ENCODE measurements at regions not wholly inside any gene's neighbourhood (a gene's known extent, or its start where the extent isn't known, plus 50 kb on each side); places are given as distances from the start of the nearest gene placed in this dataset.
"Not testable (repeated sequence)": the region's sequence is repeated elsewhere in the genome, so short reads cannot be mapped to it uniquely, and the experiment has no call there.

- H3K9me3 Mint-ChIP-seq: peaks cover 4% of the 10 kb centered on the region
- peaks cover under 1% of the 10 kb centered on the region for H3K27me3 Mint-ChIP-seq
- no peak for DNase-seq (ENCODE audit: low spot score in 2 of 2)
- H3K4me1 Mint-ChIP-seq: no peaks in the 10 kb centered on the region
- H3K4me3 Mint-ChIP-seq: no peak overlapping the region
- no peak for ATAC-seq (ENCODE audit: low read depth)
- no peak overlapping the region for H3K27ac Mint-ChIP-seq
- no peaks in the 10 kb centered on the region for H3K36me3 Mint-ChIP-seq
Measured at GRCh38 chr17:13181683-13182082, 163.9 kb upstream of the ELAC2 start.

- H3K4me1 Mint-ChIP-seq: no peaks in the 10 kb centered on the region
- H3K27ac Mint-ChIP-seq: no peak overlapping the region
- H3K36me3 Mint-ChIP-seq: no peaks in the 10 kb centered on the region
- DNase-seq (ENCODE audit: low spot score in 2 of 2) (no peak), ATAC-seq (ENCODE audit: low read depth) (no peak)
- peaks cover 17% of the 10 kb centered on the region for H3K9me3 Mint-ChIP-seq
- H3K4me3 Mint-ChIP-seq: no peak overlapping the region
- no peaks in the 10 kb centered on the region for H3K27me3 Mint-ChIP-seq
Measured at GRCh38 chr17:13176436-13176835, 158.6 kb upstream of the ELAC2 start.

DNA sequence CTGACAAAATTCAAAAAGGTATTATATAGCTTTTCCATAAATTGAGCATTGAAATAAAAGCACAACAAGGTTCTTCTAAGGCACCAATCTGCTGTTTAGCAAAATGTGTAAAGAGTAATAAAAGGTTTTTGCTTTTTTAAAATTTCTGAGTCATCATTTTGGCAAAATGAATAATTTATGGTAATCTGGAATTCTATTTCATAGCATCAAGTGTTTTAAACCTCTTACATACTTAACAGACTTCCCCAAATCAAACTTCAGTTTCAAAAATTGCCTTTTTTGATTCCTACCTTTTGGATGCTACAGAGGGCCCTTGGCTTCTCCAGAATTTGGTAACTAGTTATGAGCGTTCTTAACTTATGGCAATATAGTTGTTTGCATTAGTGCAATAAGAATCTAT is 154.0 kb upstream of the ELAC2 start:
- H3K4me1 Mint-ChIP-seq: no peaks in the 10 kb centered on the region
- DNase-seq (ENCODE audit: low spot score in 2 of 2) (no peak), ATAC-seq (ENCODE audit: low read depth) (no peak)
- no peak overlapping the region for H3K4me3 Mint-ChIP-seq
- H3K36me3 Mint-ChIP-seq: no peaks in the 10 kb centered on the region
- no peaks in the 10 kb centered on the region for H3K27me3 Mint-ChIP-seq
- peaks cover 27% of the 10 kb centered on the region for H3K9me3 Mint-ChIP-seq
- H3K27ac Mint-ChIP-seq: no peak overlapping the region

DNA sequence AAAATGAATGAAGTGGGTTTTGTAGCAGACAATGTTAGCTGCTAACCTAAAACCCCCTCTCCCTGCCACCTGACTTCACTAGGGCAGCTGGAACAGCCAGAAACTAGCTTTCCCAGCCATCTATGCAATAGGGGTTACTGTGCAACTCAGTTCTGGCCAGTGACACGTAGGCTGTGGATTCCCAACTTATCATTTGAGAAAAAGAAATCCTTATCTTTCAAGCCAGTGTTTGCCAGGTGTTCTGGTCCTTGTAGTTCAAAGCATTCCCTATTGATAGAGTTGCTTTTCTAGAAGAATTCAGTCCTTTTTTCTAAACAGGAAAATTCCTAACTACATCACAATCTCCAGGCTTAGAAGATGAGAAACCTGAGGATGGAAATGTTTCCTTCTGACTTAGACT is 144.5 kb upstream of the ELAC2 start:
- peaks cover 3% of the 10 kb centered on the region for H3K9me3 Mint-ChIP-seq
- H3K36me3 Mint-ChIP-seq: no peaks in the 10 kb centered on the region
- H3K4me3 Mint-ChIP-seq: no peak overlapping the region
- H3K27ac Mint-ChIP-seq: no peak overlapping the region
- no peak for DNase-seq (ENCODE audit: low spot score in 2 of 2)
- H3K27me3 Mint-ChIP-seq: no peaks in the 10 kb centered on the region
- no peaks in the 10 kb centered on the region for H3K4me1 Mint-ChIP-seq
- ATAC-seq (ENCODE audit: low read depth): no peak

DNA sequence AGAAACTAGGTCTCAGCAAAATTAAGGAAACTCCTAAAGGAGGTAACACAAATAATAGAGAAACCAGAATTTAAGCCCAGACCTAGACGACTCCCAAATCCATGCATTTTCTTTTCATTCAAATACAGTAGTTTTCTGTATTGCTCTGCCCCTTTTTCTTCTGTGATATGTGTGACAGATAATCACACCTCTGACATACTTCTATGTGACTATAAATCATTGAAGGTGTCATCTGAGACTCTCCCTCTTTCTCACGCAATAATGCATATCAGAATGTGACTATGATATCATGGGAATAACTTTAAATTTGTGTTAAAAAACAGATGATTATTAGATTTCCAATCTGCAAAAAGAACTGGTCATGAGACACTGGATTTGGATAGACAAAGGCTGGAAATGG is 143.0 kb upstream of the ELAC2 start:
- DNase-seq (ENCODE audit: low spot score in 2 of 2) (no peak), ATAC-seq (ENCODE audit: low read depth) (no peak)
- no peaks in the 10 kb centered on the region for H3K27me3 Mint-ChIP-seq
- no peak overlapping the region for H3K27ac Mint-ChIP-seq
- no peaks in the 10 kb centered on the region for H3K9me3 Mint-ChIP-seq
- H3K36me3 Mint-ChIP-seq: no peaks in the 10 kb centered on the region
- no peaks in the 10 kb centered on the region for H3K4me1 Mint-ChIP-seq
- no peak overlapping the region for H3K4me3 Mint-ChIP-seq

DNA sequence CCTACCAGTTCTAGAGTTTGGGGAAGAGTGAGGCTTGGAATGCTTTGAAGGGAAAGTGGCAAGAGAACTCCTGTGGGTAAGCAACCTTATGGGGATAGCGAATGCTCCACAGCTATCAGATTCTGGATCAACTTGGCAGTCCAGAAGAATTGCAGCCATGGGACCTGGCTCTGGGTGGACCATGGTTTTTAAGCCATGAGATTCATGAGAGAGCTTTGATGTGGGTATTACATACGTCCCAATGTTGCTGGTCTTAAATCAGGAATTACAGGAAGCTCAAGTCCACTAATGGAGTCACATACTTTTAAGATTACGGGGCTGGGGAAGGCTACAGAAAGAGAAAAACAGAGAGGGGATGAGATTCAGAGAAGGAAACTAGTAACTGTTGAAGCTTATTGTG is 142.5 kb upstream of the ELAC2 start:
- Mint-ChIP-seq H3K36me3 (no peaks in the 10 kb centered on the region), H3K27me3 (no peaks in the 10 kb centered on the region), H3K4me1 (no peaks in the 10 kb centered on the region), H3K9me3 (no peaks in the 10 kb centered on the region), H3K4me3 (no peak overlapping the region), H3K27ac (no peak overlapping the region)
- DNase-seq (ENCODE audit: low spot score in 2 of 2) (no peak), ATAC-seq (ENCODE audit: low read depth) (no peak)

- no peak for DNase-seq (ENCODE audit: low spot score in 2 of 2)
- no peaks in the 10 kb centered on the region for H3K27me3 Mint-ChIP-seq
- H3K4me3 Mint-ChIP-seq: no peak overlapping the region
- no peak for ATAC-seq (ENCODE audit: low read depth)
- no peak overlapping the region for H3K27ac Mint-ChIP-seq
- no peaks in the 10 kb centered on the region for H3K36me3 Mint-ChIP-seq
- H3K9me3 Mint-ChIP-seq: no peaks in the 10 kb centered on the region
- H3K4me1 Mint-ChIP-seq: no peaks in the 10 kb centered on the region
Measured at GRCh38 chr17:13158494-13159240, 140.8 kb upstream of the ELAC2 start.

DNA sequence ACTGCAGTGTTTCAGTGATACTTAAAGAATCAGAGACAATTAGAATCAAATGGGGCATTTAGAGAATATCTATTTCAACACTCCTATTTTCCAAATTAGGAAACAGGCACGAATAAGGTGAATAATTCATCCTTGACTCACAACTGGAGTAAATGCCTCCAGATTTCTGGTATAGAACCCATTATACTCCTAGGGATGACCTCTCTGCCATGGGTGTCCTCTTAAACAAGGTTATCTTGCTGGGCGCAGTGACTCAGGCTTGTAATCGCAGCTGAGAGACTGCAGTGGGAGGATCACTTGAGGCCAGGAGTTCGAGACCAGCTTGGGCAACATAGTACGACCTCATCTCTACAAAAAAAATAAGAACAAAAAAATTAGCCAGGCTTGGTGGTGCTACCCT is 139.8 kb upstream of the ELAC2 start:
- ATAC-seq (ENCODE audit: low read depth) (no peak), DNase-seq (ENCODE audit: low spot score in 2 of 2) (no peak)
- no peaks in the 10 kb centered on the region for H3K36me3 Mint-ChIP-seq
- peaks cover 1% of the 10 kb centered on the region for H3K27me3 Mint-ChIP-seq
- H3K27ac Mint-ChIP-seq: no peak overlapping the region
- H3K9me3 Mint-ChIP-seq: peaks cover under 1% of the 10 kb centered on the region
- no peak overlapping the region for H3K4me3 Mint-ChIP-seq
- H3K4me1 Mint-ChIP-seq: no peaks in the 10 kb centered on the region

GRCh38 chr17:13154930-13155329 is 137.1 kb upstream of the ELAC2 start:
- H3K4me3 Mint-ChIP-seq: no peak overlapping the region
- ATAC-seq (ENCODE audit: low read depth): no peak
- H3K27me3 Mint-ChIP-seq: peaks cover 2% of the 10 kb centered on the region
- H3K4me1 Mint-ChIP-seq: no peaks in the 10 kb centered on the region
- H3K27ac Mint-ChIP-seq: no peak overlapping the region
- peaks cover 3% of the 10 kb centered on the region for H3K9me3 Mint-ChIP-seq
- DNase-seq (ENCODE audit: low spot score in 2 of 2): no peak
- no peaks in the 10 kb centered on the region for H3K36me3 Mint-ChIP-seq

- no peak for DNase-seq (ENCODE audit: low spot score in 2 of 2)
- Mint-ChIP-seq H3K27me3 (peaks cover 2% of the 10 kb centered on the region), H3K4me1 (no peaks in the 10 kb centered on the region), H3K9me3 (peaks cover 3% of the 10 kb centered on the region), H3K4me3 (no peak overlapping the region), H3K27ac (no peak overlapping the region), H3K36me3 (no peaks in the 10 kb centered on the region)
- no peak for ATAC-seq (ENCODE audit: low read depth)
Measured at GRCh38 chr17:13154398-13154797, 136.6 kb upstream of the ELAC2 start.

DNA sequence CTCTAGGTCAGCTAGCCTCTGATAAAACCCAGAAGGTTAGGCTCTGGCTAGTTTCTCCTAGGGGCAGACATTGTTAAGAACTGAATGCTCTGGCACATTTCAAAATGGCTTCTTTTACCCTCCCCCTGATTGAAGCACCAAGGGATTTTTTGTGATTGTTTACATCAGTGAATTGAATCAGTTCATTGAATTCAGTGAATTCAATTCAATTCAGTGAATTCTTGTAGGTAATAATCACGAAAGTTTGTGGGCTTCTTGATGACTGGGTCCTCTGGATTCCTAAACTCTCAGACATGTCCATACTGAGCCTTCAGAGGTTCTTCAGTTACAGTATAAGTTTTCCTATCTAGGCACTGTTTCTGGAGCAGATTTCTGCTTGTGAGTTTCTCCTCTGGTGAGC is 135.2 kb upstream of the ELAC2 start:
- Mint-ChIP-seq H3K4me1 (no peaks in the 10 kb centered on the region), H3K9me3 (peaks cover 3% of the 10 kb centered on the region), H3K27ac (no peak overlapping the region), H3K27me3 (peaks cover 2% of the 10 kb centered on the region), H3K4me3 (no peak overlapping the region), H3K36me3 (no peaks in the 10 kb centered on the region)
- ATAC-seq (ENCODE audit: low read depth) (no peak), DNase-seq (ENCODE audit: low spot score in 2 of 2) (no peak)

DNA sequence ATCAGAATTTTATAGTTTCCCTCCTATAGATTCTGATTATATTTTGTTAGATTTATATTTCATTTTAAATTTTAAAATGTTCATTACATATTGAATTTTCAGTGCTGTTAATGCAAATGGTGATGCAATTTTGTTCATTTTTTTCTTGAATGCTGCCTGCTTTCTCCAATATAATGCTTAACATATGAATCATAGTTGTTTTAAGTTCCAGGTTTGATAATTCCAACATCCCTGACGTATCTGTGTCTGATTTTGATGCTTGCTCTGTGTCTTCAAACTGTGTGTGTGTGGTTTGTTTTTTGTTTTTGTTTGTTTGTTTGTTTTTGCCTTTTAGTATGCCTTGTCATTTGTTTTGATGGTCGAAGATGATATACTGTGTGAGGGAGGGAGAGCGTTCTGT is 134.7 kb upstream of the ELAC2 start:
- no peak for DNase-seq (ENCODE audit: low spot score in 2 of 2)
- Mint-ChIP-seq H3K27ac (no peak overlapping the region), H3K27me3 (peaks cover 2% of the 10 kb centered on the region), H3K4me3 (no peak overlapping the region), H3K9me3 (peaks cover 3% of the 10 kb centered on the region), H3K36me3 (no peaks in the 10 kb centered on the region), H3K4me1 (no peaks in the 10 kb centered on the region)
- ATAC-seq (ENCODE audit: low read depth): no peak

DNA sequence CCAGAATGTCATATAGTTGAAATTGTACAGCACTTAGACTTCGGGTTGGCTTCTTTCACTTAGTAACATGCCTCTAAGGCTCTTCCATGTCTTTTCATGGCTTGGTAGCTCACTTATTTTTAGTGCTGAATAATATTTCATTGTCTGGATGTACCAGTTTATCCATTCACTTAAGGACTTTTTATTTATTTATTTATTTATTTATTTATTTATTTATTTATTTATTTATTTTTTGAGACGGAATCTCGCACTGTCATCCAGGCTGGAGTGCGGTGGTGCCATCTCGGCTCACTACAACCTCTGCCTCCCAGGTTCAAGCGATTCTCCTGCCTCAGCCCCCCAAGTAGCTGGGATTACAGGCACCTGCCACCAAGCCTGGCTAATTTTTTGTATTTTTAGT is 132.9 kb upstream of the ELAC2 start:
- DNase-seq (ENCODE audit: low spot score in 2 of 2); H3K4me1 Mint-ChIP-seq; H3K4me3 Mint-ChIP-seq; ATAC-seq (ENCODE audit: low read depth); H3K36me3 Mint-ChIP-seq; H3K9me3 Mint-ChIP-seq; H3K27ac Mint-ChIP-seq; H3K27me3 Mint-ChIP-seq: not testable (repeated sequence)

- ATAC-seq (ENCODE audit: low read depth): no peak
- Mint-ChIP-seq H3K36me3 (no peaks in the 10 kb centered on the region), H3K9me3 (peaks cover 8% of the 10 kb centered on the region), H3K27ac (no peak overlapping the region), H3K4me3 (no peak overlapping the region), H3K27me3 (no peaks in the 10 kb centered on the region), H3K4me1 (no peaks in the 10 kb centered on the region)
- no peak for DNase-seq (ENCODE audit: low spot score in 2 of 2)
Measured at GRCh38 chr17:13143001-13143400, 125.2 kb upstream of the ELAC2 start.

- H3K4me3 Mint-ChIP-seq: no peak overlapping the region
- ATAC-seq (ENCODE audit: low read depth) (no peak), DNase-seq (ENCODE audit: low spot score in 2 of 2) (no peak)
- H3K27ac Mint-ChIP-seq: no peak overlapping the region
- no peaks in the 10 kb centered on the region for H3K4me1 Mint-ChIP-seq
- H3K27me3 Mint-ChIP-seq: no peaks in the 10 kb centered on the region
- no peaks in the 10 kb centered on the region for H3K36me3 Mint-ChIP-seq
- H3K9me3 Mint-ChIP-seq: peaks cover 11% of the 10 kb centered on the region
Measured at GRCh38 chr17:13140750-13141149, 122.9 kb upstream of the ELAC2 start.
